ENCODE measurements at regions not wholly inside any gene's neighbourhood (a gene's known extent, or its start where the extent isn't known, plus 50 kb on each side); places are given as distances from the start of the nearest gene placed in this dataset.

DNA sequence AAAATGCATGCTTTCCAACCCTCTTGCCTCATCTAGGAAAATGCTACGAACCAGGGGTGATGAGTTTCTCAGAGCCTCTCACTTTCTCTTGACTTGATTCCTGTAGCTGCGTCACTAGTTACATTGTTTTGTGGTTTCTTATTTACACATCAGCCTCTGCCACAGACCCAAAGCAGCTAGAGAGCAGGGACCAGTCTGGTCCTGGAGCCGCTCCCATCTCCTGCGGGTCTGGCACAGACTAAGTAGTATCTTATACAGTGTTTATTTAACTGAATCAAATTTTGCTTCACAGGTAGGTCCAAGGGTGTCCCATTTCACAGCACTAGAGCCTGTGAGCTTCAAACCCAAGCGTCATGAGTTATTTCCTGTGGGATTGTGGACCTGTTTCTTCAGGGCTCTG is 310.5 kb downstream of the MYCN start:
- DNase-seq (ENCODE audit: low read depth, low spot score), result no peak
- Histone ChIP-seq H3K4me3 (ENCODE audit: insufficient read length, low read depth) (no peak overlapping the region), H3K9ac (ENCODE audit: insufficient read length, low read depth) (no peak overlapping the region), H3K27me3 (ENCODE audit: insufficient read depth, insufficient read length) (no peaks in the 10 kb centered on the region), H3K4me1 (ENCODE audit: insufficient read depth, insufficient read length) (peaks cover 7% of the 10 kb centered on the region), H3K9me3 (ENCODE audit: insufficient read depth, low read length) (peaks cover 6% of the 10 kb centered on the region; the same call in 1 of the 2 replicates), H3K36me3 (ENCODE audit: insufficient read depth, insufficient read length, low read length) (no peaks in the 10 kb centered on the region)
- TF ChIP-seq SUZ12 (IDR thresholded peaks at IDR 0.05; ENCODE audit: extremely low read depth, insufficient read depth, insufficient read length) (no peak), ZNF274 (IDR thresholded peaks at IDR 0.05; ENCODE audit: low read depth, low read length) (no peak), YY1 (IDR thresholded peaks at IDR 0.05; ENCODE audit: insufficient read depth, insufficient read length) (no peak)

DNA sequence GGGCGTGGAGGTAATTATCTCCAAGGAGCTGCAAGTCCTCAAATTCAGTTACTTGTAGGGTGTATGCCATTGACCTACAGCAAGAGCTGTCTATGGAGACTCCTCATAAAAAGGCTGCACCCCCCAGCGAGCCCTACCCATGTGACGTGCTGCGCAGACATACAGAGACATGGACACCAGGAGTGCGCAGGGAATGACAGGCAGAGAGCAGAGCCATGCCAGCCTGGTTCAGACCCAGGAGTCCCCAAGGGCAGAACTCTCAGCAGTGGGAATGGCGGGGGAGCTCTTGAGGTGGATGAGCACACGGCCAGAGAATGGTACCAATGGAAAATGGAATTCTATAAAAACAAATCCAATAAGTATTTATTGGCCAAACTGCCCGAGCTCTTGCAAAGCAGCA is 310.1 kb downstream of the MYCN start:
- Histone ChIP-seq H3K36me3 (ENCODE audit: insufficient read depth, insufficient read length, low read length) (no peaks in the 10 kb centered on the region), H3K9me3 (ENCODE audit: insufficient read depth, low read length) (peaks cover 6% of the 10 kb centered on the region; the same call in 1 of the 2 replicates), H3K9ac (ENCODE audit: insufficient read length, low read depth) (no peak overlapping the region), H3K4me3 (ENCODE audit: insufficient read length, low read depth) (no peak overlapping the region), H3K4me1 (ENCODE audit: insufficient read depth, insufficient read length) (peaks cover 7% of the 10 kb centered on the region), H3K27me3 (ENCODE audit: insufficient read depth, insufficient read length) (no peaks in the 10 kb centered on the region)
- TF ChIP-seq YY1 (IDR thresholded peaks at IDR 0.05; ENCODE audit: insufficient read depth, insufficient read length) (no peak), ZNF274 (IDR thresholded peaks at IDR 0.05; ENCODE audit: low read depth, low read length) (no peak), SUZ12 (IDR thresholded peaks at IDR 0.05; ENCODE audit: extremely low read depth, insufficient read depth, insufficient read length) (no peak)
- DNase-seq (ENCODE audit: low read depth, low spot score), result no peak

DNA sequence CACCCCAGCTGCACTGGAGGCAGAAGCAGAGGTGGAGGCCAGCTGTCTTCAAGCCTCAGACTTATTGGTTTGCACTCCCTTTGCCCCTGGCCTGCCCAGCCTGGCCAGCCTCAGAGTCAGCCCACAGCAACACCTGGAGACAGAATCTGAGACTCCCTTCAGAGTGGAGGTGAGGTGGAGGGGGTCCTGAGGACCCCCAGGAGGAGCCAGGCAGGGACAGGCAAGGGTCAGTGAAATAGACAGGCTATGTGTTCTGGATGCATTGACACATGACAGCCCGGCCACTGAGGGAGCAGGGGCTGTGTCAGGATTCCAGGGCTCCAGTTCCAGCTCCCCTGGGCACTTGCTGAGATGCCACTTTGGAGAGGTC is 309.7 kb downstream of the MYCN start:
- Histone ChIP-seq H3K4me1 (ENCODE audit: insufficient read depth, insufficient read length) (peaks cover 7% of the 10 kb centered on the region), H3K4me3 (ENCODE audit: insufficient read length, low read depth) (no peak overlapping the region), H3K27me3 (ENCODE audit: insufficient read depth, insufficient read length) (no peaks in the 10 kb centered on the region), H3K9me3 (ENCODE audit: insufficient read depth, low read length) (peaks cover 6% of the 10 kb centered on the region; the same call in 1 of the 2 replicates), H3K9ac (ENCODE audit: insufficient read length, low read depth) (no peak overlapping the region), H3K36me3 (ENCODE audit: insufficient read depth, insufficient read length, low read length) (no peaks in the 10 kb centered on the region)
- no peak for DNase-seq (ENCODE audit: low read depth, low spot score)
- no peak for TF ChIP-seq SUZ12 (IDR thresholded peaks at IDR 0.05; ENCODE audit: extremely low read depth, insufficient read depth, insufficient read length)
- no peak for TF ChIP-seq ZNF274 (IDR thresholded peaks at IDR 0.05; ENCODE audit: low read depth, low read length)
- TF ChIP-seq YY1 (IDR thresholded peaks at IDR 0.05; ENCODE audit: insufficient read depth, insufficient read length), result no peak

DNA sequence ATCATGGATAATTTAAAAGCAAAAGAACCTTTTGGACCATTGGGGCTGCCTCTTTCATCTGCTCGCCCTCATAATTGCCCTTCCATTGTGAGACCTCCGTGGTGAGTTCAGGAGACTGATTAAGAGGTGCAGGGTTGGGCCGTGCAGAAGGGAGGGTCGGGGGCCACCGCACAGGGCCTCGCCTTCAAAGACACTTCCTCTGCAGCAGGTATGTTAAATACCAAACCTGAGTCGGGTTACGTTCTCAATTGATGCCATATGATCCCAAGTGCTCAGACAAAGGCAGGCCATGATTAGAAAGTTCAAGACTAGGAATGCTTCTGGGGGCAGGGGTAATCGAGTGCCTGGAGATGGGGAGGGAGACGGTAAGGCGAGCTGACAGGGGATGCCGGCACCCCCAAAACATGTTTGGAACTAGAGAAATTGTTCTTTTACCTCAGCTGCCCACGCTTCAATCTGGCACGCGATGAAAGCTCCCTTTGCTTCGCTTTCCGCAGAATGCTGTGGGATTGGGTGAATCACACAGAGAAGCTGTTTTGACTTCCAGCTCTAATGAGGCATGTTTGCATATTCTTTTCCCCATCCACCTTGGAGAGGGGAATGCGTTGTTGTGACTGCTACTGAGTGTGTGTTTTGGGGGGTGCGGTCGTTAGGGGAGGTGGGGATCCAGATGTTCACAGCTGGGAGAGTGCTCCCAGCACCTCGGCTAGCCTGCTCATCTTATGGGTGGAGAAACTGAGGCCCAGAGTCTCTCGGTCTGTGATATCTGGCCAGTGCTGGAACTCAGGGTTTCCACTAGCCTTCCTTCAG is 309.1 kb downstream of the MYCN start:
- H3K9me3 ChIP-seq (ENCODE audit: insufficient read depth, low read length), result 0 out of 2 replicates have a peak, but pooled peaks cover under 1% of the 10 kb centered on the region
- H3K4me3 ChIP-seq (ENCODE audit: insufficient read length, low read depth), result peak overlapping the region; percentile 2
- H3K27me3 ChIP-seq (ENCODE audit: insufficient read depth, insufficient read length), result no peaks in the 10 kb centered on the region
- peaks cover 7% of the 10 kb centered on the region for H3K4me1 ChIP-seq (ENCODE audit: insufficient read depth, insufficient read length)
- no peak overlapping the region for H3K9ac ChIP-seq (ENCODE audit: insufficient read length, low read depth)
- H3K36me3 ChIP-seq (ENCODE audit: insufficient read depth, insufficient read length, low read length), result no peaks in the 10 kb centered on the region
- DNase-seq (ENCODE audit: low read depth, low spot score), result no peak
- TF ChIP-seq ZNF274 (IDR thresholded peaks at IDR 0.05; ENCODE audit: low read depth, low read length) (no peak), SUZ12 (IDR thresholded peaks at IDR 0.05; ENCODE audit: extremely low read depth, insufficient read depth, insufficient read length) (no peak), YY1 (IDR thresholded peaks at IDR 0.05; ENCODE audit: insufficient read depth, insufficient read length) (no peak)

DNA sequence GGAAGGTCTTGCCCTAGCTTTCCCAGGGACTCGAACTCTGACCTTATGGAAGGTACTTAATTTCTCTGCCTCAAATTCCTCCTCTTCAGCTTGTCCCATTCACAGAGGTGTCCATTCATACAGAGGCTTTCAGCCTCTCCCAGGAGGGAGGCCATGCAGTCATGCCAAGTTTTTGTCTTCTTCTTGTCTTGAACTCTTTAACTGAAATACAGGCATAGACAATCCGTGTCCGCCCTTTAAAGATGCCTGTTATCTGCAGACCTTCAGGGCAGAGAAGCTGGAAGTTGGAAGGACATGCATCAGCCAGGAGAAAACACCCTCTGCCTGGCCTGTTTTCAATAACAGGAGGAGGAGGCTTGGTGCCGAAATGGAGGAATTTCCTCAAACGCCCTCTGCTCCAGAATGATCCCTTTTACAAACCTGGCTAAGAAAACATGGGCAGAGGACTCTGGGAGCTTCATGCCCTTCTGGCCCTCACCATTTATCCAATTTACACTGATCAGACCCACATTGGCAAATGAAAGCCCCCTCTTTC is 308.3 kb downstream of the MYCN start:
- Histone ChIP-seq H3K9me3 (ENCODE audit: insufficient read depth, low read length) (no peaks in the 10 kb centered on the region), H3K4me3 (ENCODE audit: insufficient read length, low read depth) (no peak overlapping the region), H3K36me3 (ENCODE audit: insufficient read depth, insufficient read length, low read length) (no peaks in the 10 kb centered on the region), H3K27me3 (ENCODE audit: insufficient read depth, insufficient read length) (no peaks in the 10 kb centered on the region), H3K4me1 (ENCODE audit: insufficient read depth, insufficient read length) (peaks cover 7% of the 10 kb centered on the region), H3K9ac (ENCODE audit: insufficient read length, low read depth) (no peak overlapping the region)
- no peak for DNase-seq (ENCODE audit: low read depth, low spot score)
- TF ChIP-seq YY1 (IDR thresholded peaks at IDR 0.05; ENCODE audit: insufficient read depth, insufficient read length), result no peak
- no peak for TF ChIP-seq SUZ12 (IDR thresholded peaks at IDR 0.05; ENCODE audit: extremely low read depth, insufficient read depth, insufficient read length)
- TF ChIP-seq ZNF274 (IDR thresholded peaks at IDR 0.05; ENCODE audit: low read depth, low read length), result no peak

DNA sequence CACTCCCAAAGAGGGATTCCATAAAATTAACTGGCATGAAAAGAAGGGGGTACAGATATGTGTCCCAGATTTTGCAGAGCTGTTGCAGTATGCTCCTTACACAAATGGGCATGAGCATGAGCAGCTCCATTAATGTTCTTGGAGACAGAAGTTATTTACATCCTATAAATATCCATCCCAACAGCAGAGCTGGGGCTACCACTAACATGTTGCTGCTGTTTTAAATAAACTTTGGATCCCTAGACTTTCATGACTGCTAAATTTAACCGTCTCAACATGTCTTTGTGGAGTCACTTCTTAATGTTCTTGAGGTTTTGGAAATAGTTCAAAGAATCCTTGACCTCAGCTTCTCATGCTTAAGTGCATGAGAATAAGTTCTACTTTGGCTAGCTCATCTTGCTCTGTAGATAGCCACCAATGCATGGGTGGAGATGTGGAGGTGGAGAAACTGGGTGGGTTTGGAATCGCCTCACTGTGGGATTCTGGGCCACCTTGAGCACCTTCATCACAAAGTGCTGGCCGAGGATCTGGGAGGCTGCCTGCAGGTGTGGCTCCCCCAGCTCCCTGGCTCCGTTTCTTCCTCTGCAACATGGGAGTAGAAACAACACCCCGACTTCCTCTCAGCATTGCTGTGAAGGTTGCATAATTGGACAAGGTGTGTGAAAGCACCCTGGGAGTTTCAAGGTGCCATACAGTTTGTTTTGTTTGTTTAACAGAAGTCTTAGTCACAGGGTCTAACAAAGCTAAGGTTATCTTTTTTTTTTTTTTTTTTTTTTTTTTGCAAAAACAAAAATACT is 307.2 kb downstream of the MYCN start:
- H3K4me3 ChIP-seq (ENCODE audit: insufficient read length, low read depth), result no peak overlapping the region
- no peak overlapping the region for H3K9ac ChIP-seq (ENCODE audit: insufficient read length, low read depth)
- DNase-seq (ENCODE audit: low read depth, low spot score), result no peak
- no peaks in the 10 kb centered on the region for H3K36me3 ChIP-seq (ENCODE audit: insufficient read depth, insufficient read length, low read length)
- no peak for TF ChIP-seq SUZ12 (IDR thresholded peaks at IDR 0.05; ENCODE audit: extremely low read depth, insufficient read depth, insufficient read length)
- no peak for TF ChIP-seq YY1 (IDR thresholded peaks at IDR 0.05; ENCODE audit: insufficient read depth, insufficient read length)
- TF ChIP-seq ZNF274 (IDR thresholded peaks at IDR 0.05; ENCODE audit: low read depth, low read length), result no peak
- H3K4me1 ChIP-seq (ENCODE audit: insufficient read depth, insufficient read length), result peaks cover 7% of the 10 kb centered on the region
- no peaks in the 10 kb centered on the region for H3K9me3 ChIP-seq (ENCODE audit: insufficient read depth, low read length)
- H3K27me3 ChIP-seq (ENCODE audit: insufficient read depth, insufficient read length), result no peaks in the 10 kb centered on the region

DNA sequence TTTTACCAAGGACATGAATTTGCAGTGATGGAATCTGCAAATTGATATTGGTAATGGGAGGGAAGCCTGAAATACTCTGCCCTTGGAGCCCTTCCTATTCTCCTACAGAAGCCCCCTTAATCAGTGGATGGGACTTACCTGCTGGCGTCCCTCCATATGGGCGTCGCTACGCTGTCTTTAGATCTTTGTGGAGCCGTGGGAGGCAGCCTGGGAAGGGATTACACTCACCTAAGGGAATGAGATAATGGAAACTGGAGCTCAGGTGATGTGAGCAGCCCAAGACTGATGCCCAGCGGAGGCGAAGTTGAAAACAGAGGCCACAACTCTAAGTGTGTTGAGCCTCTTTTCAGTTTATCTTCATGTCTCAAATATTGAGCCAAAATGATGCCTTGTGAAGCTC is 306.6 kb downstream of the MYCN start:
- no peaks in the 10 kb centered on the region for H3K36me3 ChIP-seq (ENCODE audit: insufficient read depth, insufficient read length, low read length)
- TF ChIP-seq ZNF274 (IDR thresholded peaks at IDR 0.05; ENCODE audit: low read depth, low read length) (no peak), SUZ12 (IDR thresholded peaks at IDR 0.05; ENCODE audit: extremely low read depth, insufficient read depth, insufficient read length) (no peak), YY1 (IDR thresholded peaks at IDR 0.05; ENCODE audit: insufficient read depth, insufficient read length) (no peak)
- peaks cover 7% of the 10 kb centered on the region for H3K4me1 ChIP-seq (ENCODE audit: insufficient read depth, insufficient read length)
- no peaks in the 10 kb centered on the region for H3K27me3 ChIP-seq (ENCODE audit: insufficient read depth, insufficient read length)
- no peak overlapping the region for H3K9ac ChIP-seq (ENCODE audit: insufficient read length, low read depth)
- H3K9me3 ChIP-seq (ENCODE audit: insufficient read depth, low read length), result no peaks in the 10 kb centered on the region
- DNase-seq (ENCODE audit: low read depth, low spot score), result no peak
- no peak overlapping the region for H3K4me3 ChIP-seq (ENCODE audit: insufficient read length, low read depth)
